Nephron progenitor cell (in vitro differentiated cells): ENCODE measurements at regions not wholly inside any gene's neighbourhood (a gene's known extent, or its start where the extent isn't known, plus 50 kb on each side); places are given as distances from the start of the nearest gene placed in this dataset.

ENCODE experiments used
- DNase-seq: peaks from one replicate; pipeline ENCODE4 v3.0.0; 2021
- H3K27ac Mint-ChIP-seq: 2 replicates; pipeline ENCODE4 v1.8.0; 2021; ENCODE audit warnings: mild to moderate bottlenecking, moderate library complexity, mixed read lengths
- H3K27me3 Mint-ChIP-seq: 2 replicates; pipeline ENCODE4 v1.8.0; 2021; ENCODE audit warnings: mild to moderate bottlenecking, low read depth, mixed read lengths; ENCODE audit not compliant: poor library complexity
- H3K36me3 Mint-ChIP-seq: 2 replicates; pipeline ENCODE4 v1.8.0; 2021; ENCODE audit warnings: low read depth, mixed read lengths
- H3K4me1 Mint-ChIP-seq: 2 replicates; pipeline ENCODE4 v1.8.0; 2021; ENCODE audit warnings: mixed read lengths
- H3K4me3 Mint-ChIP-seq: 2 replicates; pipeline ENCODE4 v1.8.0; 2021; ENCODE audit warnings: mild to moderate bottlenecking, moderate library complexity, mixed read lengths
- H3K9me3 Mint-ChIP-seq: 2 replicates; pipeline ENCODE4 v1.8.0; 2021; ENCODE audit warnings: mild to moderate bottlenecking, moderate library complexity, mixed read lengths
- CTCF ChIP-seq: fragments of 200-600 bp; sonication (generic); IDR thresholded peaks from 2 replicates; pipeline ENCODE4 v1.5.0; 2021; ENCODE audit warnings: antibody characterized with exemption

DNA sequence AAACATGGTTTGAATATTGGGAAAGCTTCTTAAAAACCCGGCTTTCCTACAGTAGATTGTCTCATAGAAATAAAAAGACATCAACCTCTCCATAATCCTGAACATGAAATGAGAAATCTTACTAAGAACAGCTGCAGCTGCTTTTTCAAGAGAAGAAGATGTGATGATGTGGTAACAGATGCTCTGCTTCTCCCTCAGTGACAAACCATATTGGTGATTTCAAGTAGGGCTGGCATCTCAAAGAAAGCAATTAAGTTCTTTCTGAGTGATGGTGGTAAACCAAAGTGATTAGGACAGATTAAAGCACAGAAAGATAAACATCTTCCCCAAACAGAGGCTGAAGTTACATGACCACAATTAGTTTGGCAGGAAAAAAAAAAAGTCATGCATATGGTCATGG is 1477.7 kb downstream of the RAPGEF2 start:
- H3K36me3 Mint-ChIP-seq: no peaks in the 10 kb centered on the region

GRCh38 chr4:160592258-160592657 is 1489.4 kb downstream of the RAPGEF2 start:
- Mint-ChIP-seq H3K4me3 (no peak overlapping the region), H3K27ac (no peak overlapping the region), H3K36me3 (no peaks in the 10 kb centered on the region), H3K9me3 (no peaks in the 10 kb centered on the region), H3K27me3 (no peaks in the 10 kb centered on the region), H3K4me1 (no peaks in the 10 kb centered on the region)
- no peak for TF ChIP-seq CTCF
- no peak for DNase-seq

More for the DNA sequence above, 1477.7 kb downstream of the RAPGEF2 start:
- no peaks in the 10 kb centered on the region for H3K4me1 Mint-ChIP-seq
- H3K27me3 Mint-ChIP-seq: peaks cover 5% of the 10 kb centered on the region
- H3K9me3 Mint-ChIP-seq: peaks cover 19% of the 10 kb centered on the region
- no peak overlapping the region for H3K27ac Mint-ChIP-seq
- TF ChIP-seq CTCF: no peak
- DNase-seq: no peak
- no peak overlapping the region for H3K4me3 Mint-ChIP-seq

DNA sequence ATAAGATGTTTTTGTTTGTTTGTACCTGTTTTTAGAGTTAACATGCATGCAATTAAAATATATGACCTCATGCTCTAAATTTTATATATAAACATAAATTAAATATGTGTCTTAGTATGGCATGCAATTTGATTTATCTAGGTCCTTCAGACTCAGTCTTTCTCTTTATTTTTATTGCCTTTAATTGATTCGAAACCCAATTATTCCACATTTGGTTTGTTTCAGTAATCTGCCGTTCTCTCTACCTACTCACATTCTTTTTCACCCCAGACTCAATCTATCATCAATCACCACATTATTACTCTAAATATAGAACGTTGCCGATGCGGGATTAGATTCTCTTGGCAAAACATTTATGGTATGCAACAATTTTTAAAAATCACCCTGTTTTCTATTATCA is 1492.8 kb downstream of the RAPGEF2 start:
- Mint-ChIP-seq H3K27me3 (no peaks in the 10 kb centered on the region), H3K4me3 (no peak overlapping the region), H3K36me3 (no peaks in the 10 kb centered on the region), H3K4me1 (no peaks in the 10 kb centered on the region), H3K27ac (no peak overlapping the region), H3K9me3 (no peaks in the 10 kb centered on the region)
- DNase-seq: no peak
- no peak for TF ChIP-seq CTCF

GRCh38 chr4:160604541-160604940 is 1501.7 kb downstream of the RAPGEF2 start:
- no peaks in the 10 kb centered on the region for H3K36me3 Mint-ChIP-seq

DNA sequence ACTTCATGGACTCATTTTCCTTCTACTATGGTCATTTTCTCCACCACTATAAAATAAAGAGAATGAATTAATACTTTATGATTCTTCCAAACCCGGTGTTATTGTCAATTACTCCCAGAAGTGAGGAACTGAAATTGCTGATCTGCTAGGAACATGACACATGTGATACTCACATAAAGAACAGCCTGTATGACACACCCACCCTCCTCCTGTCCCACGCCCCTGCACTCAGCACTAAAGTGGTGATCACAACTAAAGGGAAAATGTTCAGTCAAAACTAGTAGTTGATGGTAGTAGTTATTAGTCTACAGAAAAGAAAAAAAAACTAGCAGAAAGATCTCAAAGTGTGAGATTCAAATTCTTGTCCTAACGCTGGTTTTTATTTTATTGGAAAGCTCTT is 1508.3 kb downstream of the RAPGEF2 start:
- Mint-ChIP-seq H3K4me3 (no peak overlapping the region), H3K9me3 (no peaks in the 10 kb centered on the region), H3K27ac (no peak overlapping the region), H3K27me3 (no peaks in the 10 kb centered on the region), H3K36me3 (no peaks in the 10 kb centered on the region), H3K4me1 (no peaks in the 10 kb centered on the region)
- TF ChIP-seq CTCF: no peak
- DNase-seq: no peak

More at GRCh38 chr4:160604541-160604940, 1501.7 kb downstream of the RAPGEF2 start:
- no peak overlapping the region for H3K27ac Mint-ChIP-seq
- no peaks in the 10 kb centered on the region for H3K9me3 Mint-ChIP-seq
- no peak for DNase-seq
- no peak for TF ChIP-seq CTCF
- no peaks in the 10 kb centered on the region for H3K27me3 Mint-ChIP-seq
- H3K4me3 Mint-ChIP-seq: no peak overlapping the region
- H3K4me1 Mint-ChIP-seq: no peaks in the 10 kb centered on the region

DNA sequence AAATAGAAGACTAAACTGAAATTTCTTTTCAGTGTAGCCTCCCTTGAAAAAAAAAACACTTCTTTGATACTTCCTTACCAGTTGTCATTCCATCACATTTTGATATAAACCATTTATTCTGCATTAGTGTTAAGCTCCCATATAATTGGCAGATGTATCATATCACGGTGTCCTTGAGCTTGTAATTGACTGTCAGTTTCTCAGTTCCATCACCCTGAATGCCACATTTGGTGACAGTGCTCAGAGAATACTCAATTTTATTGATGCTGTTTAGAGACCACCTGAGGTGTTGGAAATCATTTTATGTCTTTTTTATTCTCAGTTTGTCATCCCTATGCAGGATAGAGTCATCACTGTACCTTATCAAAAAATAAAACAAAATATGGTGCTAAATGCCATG is 1528.2 kb downstream of the RAPGEF2 start:
- H3K9me3 Mint-ChIP-seq: peaks cover 13% of the 10 kb centered on the region
- DNase-seq: no peak
- no peaks in the 10 kb centered on the region for H3K4me1 Mint-ChIP-seq
- no peaks in the 10 kb centered on the region for H3K36me3 Mint-ChIP-seq
- no peak overlapping the region for H3K4me3 Mint-ChIP-seq
- no peak overlapping the region for H3K27ac Mint-ChIP-seq
- H3K27me3 Mint-ChIP-seq: no peaks in the 10 kb centered on the region
- no peak for TF ChIP-seq CTCF
